PC-9 (cell line): ENCODE measurements at regions not wholly inside any gene's neighbourhood (a gene's known extent, or its start where the extent isn't known, plus 50 kb on each side); places are given as distances from the start of the nearest gene placed in this dataset.
"Not testable (repeated sequence)": the region's sequence is repeated elsewhere in the genome, so short reads cannot be mapped to it uniquely, and the experiment has no call there.

Source experiments
- BruUV-seq: library from RNA; stranded (reverse); fragments of 400-500 nt; replicated peaks from 2 replicates; lab custom pipeline; 2021; lab: Mats Ljungman, UMichigan
- CTCF ChIA-PET: fragments of 300-600 bp; sonication (Branson Sonifier 250); formaldehyde crosslinking; loops from one replicate; lab custom pipeline; 2022; ENCODE audit warnings: antibody characterized with exemption; lab: Charles Lee
- POLR2A ChIA-PET: fragments of 300-600 bp; sonication (Branson Sonifier 250); formaldehyde crosslinking; loops from one replicate; lab custom pipeline; 2022; ENCODE audit warnings: antibody characterized with exemption; ENCODE audit not compliant: unreplicated experiment; lab: Charles Lee
- DNase-seq, 2 experiments: peaks; one replicate each; pipeline versions ENCODE4 v3.0.0 to v3.0.0-alpha.2; 2015 to 2022; ENCODE audit warnings: mixed read lengths in 1 of 2
- H2AFZ ChIP-seq: fragments of 200-600 bp; sonication (generic); 2 replicates; pipeline ENCODE4 v1.8.1; 2017; ENCODE audit warnings: antibody characterized with exemption
- H3F3A ChIP-seq: fragments of 200-600 bp; sonication (generic); 2 replicates; pipeline ENCODE4 v1.8.1; 2017; ENCODE audit warnings: antibody characterized with exemption, mild to moderate bottlenecking, low read depth; ENCODE audit not compliant: insufficient read depth
- H3K27ac ChIP-seq: fragments of 200-600 bp; sonication (generic); 2 replicates; pipeline ENCODE4 v1.6.1; 2016; ENCODE audit warnings: mixed run types
- H3K27me3 ChIP-seq: fragments of 200-600 bp; sonication (generic); 2 replicates; pipeline ENCODE4 v1.6.1; 2016; ENCODE audit warnings: low read depth, mixed run types; ENCODE audit not compliant: insufficient read depth
- H3K36me3 ChIP-seq: fragments of 200-600 bp; sonication (generic); 2 replicates; pipeline ENCODE4 v1.6.1; 2016; ENCODE audit warnings: low read depth, mixed run types
- H3K4me1 ChIP-seq: fragments of 200-600 bp; sonication (generic); replicated peaks from 2 replicates; pipeline ENCODE4 v1.6.1; 2016; ENCODE audit warnings: mixed run types; ENCODE audit not compliant: insufficient read depth
- H3K4me2 ChIP-seq: fragments of 200-600 bp; sonication (generic); 2 replicates; pipeline ENCODE4 v1.6.1; 2017; ENCODE audit warnings: mixed run types
- H3K4me3 ChIP-seq: fragments of 200-600 bp; sonication (generic); 2 replicates; pipeline ENCODE4 v1.6.1; 2016; ENCODE audit warnings: mixed run types
- H3K79me2 ChIP-seq: fragments of 200-600 bp; sonication (generic); 2 replicates; pipeline ENCODE4 v1.6.1; 2017; ENCODE audit warnings: low read depth, mixed run types
- H3K9me2 ChIP-seq: fragments of 200-600 bp; sonication (generic); 2 replicates; pipeline ENCODE4 v1.8.1; 2017; ENCODE audit warnings: mild to moderate bottlenecking; ENCODE audit not compliant: insufficient read depth
- H3K9me3 ChIP-seq: fragments of 200-600 bp; sonication (generic); 2 replicates; pipeline ENCODE4 v1.8.1; 2016; ENCODE audit warnings: low read depth; ENCODE audit not compliant: insufficient read depth
- H4K20me1 ChIP-seq: fragments of 200-600 bp; sonication (generic); 2 replicates; pipeline ENCODE4 v1.8.1; 2017; ENCODE audit not compliant: insufficient read depth
- CTCF ChIP-seq: fragments of 200-600 bp; sonication (generic); conservative IDR thresholded peaks from 2 replicates; pipeline ENCODE4 v1.6.1; 2017; ENCODE audit warnings: mixed run types, antibody characterized with exemption, mild to moderate bottlenecking, moderate library complexity
- EZH2 ChIP-seq: fragments of 200-600 bp; sonication (generic); IDR thresholded peaks from 2 replicates; pipeline ENCODE4 v1.8.0; 2017; ENCODE audit warnings: antibody characterized with exemption, low read depth
- intact Hi-C: fragments of 100-400 bp; cut with micrococcal nuclease; formaldehyde crosslinking; loops from one replicate; pipeline ENCODE4 v1.10.0; 2022; ENCODE audit not compliant: unreplicated experiment

GRCh38 chr17:45573924-45574770 lies 83.6 kb upstream of the PLEKHM1 start:
- Histone ChIP-seq H3K27ac (no peak overlapping the region), H3F3A (no peaks in the 10 kb centered on the region), H3K9me3 (no peaks in the 10 kb centered on the region), H2AFZ (no peak overlapping the region), H3K79me2 (peaks cover 5% of the 10 kb centered on the region; the same call in 1 of the 2 replicates), H3K36me3 (no peaks in the 10 kb centered on the region), H3K4me3 (no peak overlapping the region), H3K4me1 (no peaks in the 10 kb centered on the region), H4K20me1 (no peaks in the 10 kb centered on the region), H3K9me2 (no peaks in the 10 kb centered on the region), H3K4me2 (no peak overlapping the region), H3K27me3 (no peaks in the 10 kb centered on the region)
- intact Hi-C loops, result no loop called here
- BruUV-seq, result no TSS peak
- CTCF ChIA-PET, result no interaction called here
- DNase-seq, result no peak
- TF ChIP-seq CTCF, result no peak
- no peak for TF ChIP-seq EZH2
- POLR2A ChIA-PET, result no interaction called here

- POLR2A ChIA-PET, result no interaction called here
- Histone ChIP-seq H3K79me2 (peaks cover 5% of the 10 kb centered on the region; the same call in 1 of the 2 replicates), H4K20me1 (no peaks in the 10 kb centered on the region)
Observed at GRCh38 chr17:45575126-45575885, 84.8 kb upstream of the PLEKHM1 start.

GRCh38 chr17:45576527-45577307 lies 86.2 kb upstream of the PLEKHM1 start:
- BruUV-seq, H3K4me3 ChIP-seq, H3K79me2 ChIP-seq, DNase-seq, H3K36me3 ChIP-seq, H3K9me3 ChIP-seq, H3K27ac ChIP-seq, intact Hi-C loops, H3K27me3 ChIP-seq, POLR2A ChIA-PET, H3F3A ChIP-seq, H4K20me1 ChIP-seq, H3K4me1 ChIP-seq, H2AFZ ChIP-seq, H3K9me2 ChIP-seq, CTCF ChIA-PET, H3K4me2 ChIP-seq: not testable (repeated sequence)

More at GRCh38 chr17:45575126-45575885, 84.8 kb upstream of the PLEKHM1 start:
- CTCF ChIA-PET, result no interaction called here
- Histone ChIP-seq H3F3A (no peaks in the 10 kb centered on the region), H2AFZ (no peak overlapping the region), H3K27me3 (no peaks in the 10 kb centered on the region), H3K4me3 (no peak overlapping the region), H3K9me2 (no peaks in the 10 kb centered on the region), H3K36me3 (no peaks in the 10 kb centered on the region), H3K27ac (no peak overlapping the region), H3K4me1 (no peaks in the 10 kb centered on the region), H3K9me3 (no peaks in the 10 kb centered on the region), H3K4me2 (no peak overlapping the region)
- no TSS peak for BruUV-seq
- no peak for DNase-seq
- TF ChIP-seq CTCF (no peak), EZH2 (no peak)
- intact Hi-C loops, result no loop called here
